ENCODE measurements at regions not wholly inside any gene's neighbourhood (a gene's known extent, or its start where the extent isn't known, plus 50 kb on each side); places are given as distances from the start of the nearest gene placed in this dataset.

GRCh38 chr3:18127859-18128681 is 297.1 kb downstream of the SATB1 start:
- no peaks in the 10 kb centered on the region; a peak in 1 of 7 replicates for H3K36me3 Mint-ChIP-seq (ENCODE audit: insufficient read depth in 1 of 3, low read depth in 3 of 3)
- no peak overlapping the region for H4K91ac ChIP-seq (ENCODE audit: insufficient read length, low read depth, low read length)
- H3K27me3 ChIP-seq (ENCODE audit: insufficient read depth, low read length), result no peaks in the 10 kb centered on the region
- H2BK20ac ChIP-seq (ENCODE audit: low read depth, low read length, poor library complexity, severe bottlenecking), result no peak overlapping the region
- no peak overlapping the region for H3K27ac Mint-ChIP-seq
- no peak overlapping the region for H2AFZ ChIP-seq (ENCODE audit: low read length)
- H3K18ac ChIP-seq (ENCODE audit: insufficient read length, low read depth, low read length), result no peak overlapping the region
- H3T11ph ChIP-seq (ENCODE audit: low read length), result no peak overlapping the region
- no peak overlapping the region for H2BK120ac ChIP-seq (ENCODE audit: low read depth, low read length, poor library complexity, severe bottlenecking)
- no peak overlapping the region for H3K9ac ChIP-seq (ENCODE audit: extremely low read depth, insufficient read length, low read length)
- H3K56ac ChIP-seq (ENCODE audit: insufficient read length, low read depth, low read length), result no peak overlapping the region
- no peak overlapping the region for H3K23ac ChIP-seq (ENCODE audit: insufficient read length, low read depth, low read length)
- H2BK12ac ChIP-seq (ENCODE audit: insufficient read length, low read depth, low read length), result no peak overlapping the region
- no peak overlapping the region for H2AK5ac ChIP-seq (ENCODE audit: insufficient read length, low read length)
- H3K79me2 ChIP-seq (ENCODE audit: insufficient read depth, low read length), result no peaks in the 10 kb centered on the region
- no peak overlapping the region for H3K4me2 ChIP-seq (ENCODE audit: insufficient read depth, insufficient read length, low read length)
- peaks cover 5 to 6% of the 10 kb centered on the region in 2 experiments; a peak in 3 of 4 replicates for H3K4me1 Mint-ChIP-seq
- no peak overlapping the region for H2BK5ac ChIP-seq (ENCODE audit: insufficient read length, low read length)
- H3K4ac ChIP-seq (ENCODE audit: low read depth, low read length), result no peak overlapping the region
- no peak overlapping the region for H3K14ac ChIP-seq (ENCODE audit: insufficient read depth, low read length)
- H3K4me1 ChIP-seq (ENCODE audit: insufficient read depth, low read length), result no peaks in the 10 kb centered on the region; the same call in 1 of the 2 replicates
- H3K27ac ChIP-seq (ENCODE audit: insufficient read length, low read depth, low read length), result no peak overlapping the region
- no peaks in the 10 kb centered on the region for H3K9me3 Mint-ChIP-seq
- no peaks in the 10 kb centered on the region for H3K9me3 ChIP-seq (ENCODE audit: control insufficient read depth, low read depth, low read length)
- H3K79me1 ChIP-seq (ENCODE audit: insufficient read depth, low read depth, low read length, poor library complexity, severe bottlenecking), result no peaks in the 10 kb centered on the region
- no peaks in the 10 kb centered on the region for H4K20me1 ChIP-seq (ENCODE audit: control insufficient read depth, insufficient read depth, insufficient read length)
- H4K5ac ChIP-seq (ENCODE audit: insufficient read length, low read depth, low read length), result no peak overlapping the region
- H3K4me3 Mint-ChIP-seq, result no peak overlapping the region
- WGBS (ENCODE audit: extremely low coverage, insufficient read length, low lambda C conversion rate), result no CpG with 5 or more reads among the region's 11 CpGs
- H4K8ac ChIP-seq (replicated peaks; ENCODE audit: insufficient read length, low read depth, low read length), result no peak overlapping the region
- no peak for DNase-seq
- no peak for TF ChIP-seq CTCF (conservative IDR thresholded peaks at IDR 0.05)
- no peaks in the 10 kb centered on the region for H3K27me3 Mint-ChIP-seq (ENCODE audit: low read depth)
- H2BK15ac ChIP-seq (ENCODE audit: low read depth, low read length), result no peak overlapping the region
- H3K23me2 ChIP-seq (ENCODE audit: insufficient read length, low read depth, low read length, poor library complexity, severe bottlenecking), result no peaks in the 10 kb centered on the region
